ENCODE measurements at regions not wholly inside any gene's neighbourhood (a gene's known extent, or its start where the extent isn't known, plus 50 kb on each side); places are given as distances from the start of the nearest gene placed in this dataset.

GRCh38 chr12:126342866-126343265 is 1277.6 kb downstream of the AACS start:
- no peak for DNase-seq

GRCh38 chr12:126343321-126343720 is 1278.1 kb downstream of the AACS start:
- DNase-seq = no peak

DNA sequence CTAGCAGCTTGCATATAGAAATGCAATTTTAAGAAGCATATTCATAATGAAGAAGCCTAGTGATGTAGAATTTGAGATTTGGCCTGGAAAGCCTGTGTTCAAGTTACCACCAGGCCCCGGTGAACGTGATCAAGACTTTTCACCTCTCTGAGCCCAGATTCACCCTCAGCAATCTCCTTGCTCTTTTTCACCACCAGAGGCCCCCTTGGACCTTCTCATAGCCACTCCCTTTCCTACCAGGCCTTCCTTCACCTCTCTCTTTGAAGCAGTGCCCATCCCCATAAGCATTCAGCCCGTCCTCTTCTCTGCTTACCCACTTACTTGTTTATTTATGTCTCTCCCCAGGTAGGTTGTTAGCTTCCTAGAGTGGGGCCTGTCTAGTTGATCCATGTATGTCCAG is 1280.9 kb downstream of the AACS start:
- no peak for DNase-seq

GRCh38 chr12:126347421-126347820 is 1282.2 kb downstream of the AACS start:
- DNase-seq = no peak

GRCh38 chr12:126349383-126349782 is 1284.1 kb downstream of the AACS start:
- DNase-seq = no peak

DNA sequence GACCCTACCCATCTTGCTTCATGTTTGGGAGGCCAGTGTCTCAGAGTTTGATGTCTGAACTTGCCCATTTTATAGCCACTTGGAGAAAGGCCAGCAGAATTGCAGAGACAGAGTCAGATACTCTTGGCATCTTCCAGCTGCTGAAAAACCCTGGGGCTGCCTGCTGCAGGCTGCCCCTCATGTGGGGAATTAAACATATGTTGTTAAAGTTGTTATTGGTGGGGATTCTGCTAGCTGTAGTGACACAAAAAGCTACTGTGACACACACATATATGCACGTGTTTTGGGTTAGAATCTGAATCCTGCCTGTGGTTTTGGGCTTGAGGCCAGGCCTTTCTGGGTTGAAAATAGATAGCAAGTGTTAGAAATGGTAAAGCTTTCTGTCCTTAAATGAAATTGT is 1288.4 kb downstream of the AACS start:
- no peak for DNase-seq

- DNase-seq = no peak
Measured at GRCh38 chr12:126354633-126355032, 1289.4 kb downstream of the AACS start.

GRCh38 chr12:126355346-126355745 is 1290.1 kb downstream of the AACS start:
- DNase-seq = no peak

DNA sequence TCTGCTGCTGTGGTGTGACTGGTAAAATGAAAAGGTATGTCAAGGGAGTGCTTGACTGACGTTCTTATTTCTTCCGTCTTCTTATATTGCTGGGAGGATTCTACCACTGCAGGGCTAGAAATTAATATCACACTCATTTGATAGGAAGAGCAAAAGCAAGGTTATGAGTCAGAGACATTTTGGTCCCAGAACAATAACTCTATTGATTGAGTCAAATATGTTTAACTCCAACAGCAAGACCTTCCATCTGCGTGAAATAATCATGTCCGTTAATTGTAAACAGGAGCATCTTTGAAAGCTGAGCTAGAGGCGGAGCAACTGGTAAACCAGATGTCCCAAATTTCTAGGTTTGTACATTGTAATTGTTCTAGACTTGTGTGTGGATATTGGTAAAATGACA is 1293.6 kb downstream of the AACS start:
- no peak for DNase-seq

GRCh38 chr12:126359216-126359615 is 1294.0 kb downstream of the AACS start:
- DNase-seq = no peak

DNA sequence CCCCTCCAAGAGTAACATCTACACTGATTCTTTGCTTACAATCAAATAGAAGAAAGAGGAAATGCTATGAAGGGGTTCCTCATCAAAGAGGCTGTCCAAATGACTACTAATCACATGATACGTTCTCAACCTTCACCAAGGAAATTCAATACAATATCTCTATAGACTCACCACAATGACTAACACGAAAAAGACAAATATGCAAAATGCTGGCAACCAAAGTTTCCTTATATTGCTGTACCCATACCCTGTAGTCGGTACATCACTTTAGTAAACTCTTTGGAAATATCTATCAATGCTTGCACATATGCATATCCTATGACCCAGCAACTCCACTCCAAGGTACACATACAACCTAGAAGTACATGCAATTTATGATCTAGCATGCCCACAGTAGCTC is 1296.6 kb downstream of the AACS start:
- no peak for DNase-seq

DNA sequence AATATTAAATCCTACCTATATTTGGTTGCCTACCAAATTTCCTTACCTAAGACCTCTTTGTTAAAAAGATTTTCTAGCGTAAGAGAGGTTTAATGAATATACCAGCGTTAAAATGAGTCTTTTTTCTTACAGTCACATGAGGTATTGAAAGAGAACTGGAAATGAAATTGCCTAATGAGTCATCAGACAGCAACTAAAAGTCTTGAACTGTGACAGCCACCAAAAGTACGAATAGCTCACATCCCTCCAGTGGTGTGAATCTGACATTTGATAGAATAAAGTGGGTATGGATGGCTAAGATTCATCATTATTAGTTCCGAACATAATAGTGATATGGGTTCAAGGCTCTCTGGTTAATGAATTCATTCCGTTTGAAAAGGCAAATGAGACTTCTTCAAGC is 1297.3 kb downstream of the AACS start:
- no peak for DNase-seq

DNA sequence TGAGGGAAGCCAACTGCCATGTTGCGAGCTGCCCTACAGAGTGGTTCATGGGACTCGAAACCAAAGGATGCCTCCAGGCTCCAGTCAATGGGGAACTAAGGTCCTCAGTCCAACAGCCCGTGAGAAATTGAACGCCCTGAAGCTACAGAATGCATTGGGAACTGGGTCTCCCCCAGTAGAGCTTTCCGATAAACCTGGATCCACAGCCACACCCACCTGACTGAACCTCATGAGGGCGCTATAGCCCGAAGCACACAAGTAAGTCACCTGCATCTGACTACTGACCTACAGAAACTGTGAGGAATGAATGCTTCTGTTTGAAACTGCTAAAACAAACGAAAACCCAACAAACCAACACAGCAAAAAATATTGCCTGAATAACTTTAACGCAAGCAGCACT is 1297.7 kb downstream of the AACS start:
- no peak for DNase-seq

GRCh38 chr12:126369487-126370463 is 1304.5 kb downstream of the AACS start:
- no peak for DNase-seq

GRCh38 chr12:126383506-126383905 is 1318.3 kb downstream of the AACS start:
- no peak for DNase-seq

DNA sequence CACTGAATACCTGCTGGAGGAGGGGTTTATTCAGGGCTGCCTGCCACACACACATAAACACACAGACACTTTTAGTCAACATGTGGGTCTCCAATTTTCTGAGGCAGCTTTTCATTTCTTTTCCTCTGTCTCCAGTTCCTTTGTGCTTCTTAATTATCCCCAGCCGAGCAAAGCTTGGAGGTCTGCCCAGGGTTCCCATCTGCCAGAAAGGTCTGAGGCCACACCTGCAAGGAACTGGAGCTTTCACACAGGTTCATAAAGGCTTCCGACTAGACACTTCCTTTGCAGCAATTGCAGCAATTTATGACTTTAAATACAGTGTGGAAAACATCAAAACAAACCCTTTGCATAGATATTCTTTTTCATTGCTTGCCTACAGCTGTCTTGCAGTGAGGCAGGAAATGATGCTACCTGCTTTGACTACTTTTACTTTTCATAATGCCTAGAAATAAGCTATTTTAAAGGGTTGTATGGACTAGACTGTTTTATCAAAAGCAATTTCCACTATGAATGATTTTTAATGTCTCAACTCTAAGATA is 1318.9 kb downstream of the AACS start:
- no peak for DNase-seq

GRCh38 chr12:126385785-126386184 is 1320.5 kb downstream of the AACS start:
- DNase-seq = no peak

DNA sequence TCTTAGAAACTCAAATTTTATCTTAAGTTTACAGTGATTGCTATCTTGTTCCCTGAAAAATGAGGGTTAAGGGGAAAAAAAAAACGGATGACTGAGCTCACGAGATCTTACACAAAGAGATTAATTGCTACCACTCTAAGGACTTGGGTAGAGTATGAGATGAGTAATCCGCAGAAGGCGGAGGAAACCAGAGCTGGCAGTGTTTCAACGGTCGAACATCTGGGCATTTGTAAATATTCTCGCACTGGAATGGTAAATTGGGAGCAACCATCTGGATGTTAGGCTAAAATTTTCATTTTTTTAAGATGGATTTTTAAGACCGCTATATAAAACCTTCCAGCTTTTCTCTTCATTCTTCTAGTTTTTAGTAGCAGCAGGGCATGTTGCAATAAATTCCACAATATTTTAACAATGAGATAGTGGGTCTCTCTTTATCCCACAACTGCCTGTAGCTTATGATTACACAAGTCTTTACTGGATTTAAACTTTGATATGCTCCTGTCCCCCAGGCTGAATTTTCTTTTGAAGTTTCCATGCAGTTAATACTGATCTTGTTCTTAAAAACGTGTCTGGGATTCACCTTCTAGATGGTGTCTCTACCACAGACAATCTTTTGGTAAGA is 1324.1 kb downstream of the AACS start:
- no peak for DNase-seq

DNA sequence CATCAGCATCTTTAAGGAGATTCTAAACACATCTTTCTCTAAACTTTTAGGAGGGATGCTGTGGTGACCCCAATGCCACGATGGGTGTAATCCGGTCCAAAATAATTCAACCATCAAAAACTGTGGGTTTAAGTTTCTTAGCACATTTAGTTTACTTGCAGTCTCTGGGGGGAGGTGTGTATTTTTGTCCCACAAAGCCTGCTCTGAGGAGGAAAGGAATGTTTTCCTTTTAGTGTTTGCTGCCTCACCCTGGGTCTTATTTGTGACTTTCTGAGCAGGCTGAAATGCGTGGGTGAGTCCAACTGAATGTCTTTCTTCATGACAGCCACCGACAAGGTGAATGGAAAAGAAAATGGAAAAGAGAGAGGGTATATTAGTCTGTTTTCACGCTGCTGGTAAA is 1324.7 kb downstream of the AACS start:
- DNase-seq = no peak

DNA sequence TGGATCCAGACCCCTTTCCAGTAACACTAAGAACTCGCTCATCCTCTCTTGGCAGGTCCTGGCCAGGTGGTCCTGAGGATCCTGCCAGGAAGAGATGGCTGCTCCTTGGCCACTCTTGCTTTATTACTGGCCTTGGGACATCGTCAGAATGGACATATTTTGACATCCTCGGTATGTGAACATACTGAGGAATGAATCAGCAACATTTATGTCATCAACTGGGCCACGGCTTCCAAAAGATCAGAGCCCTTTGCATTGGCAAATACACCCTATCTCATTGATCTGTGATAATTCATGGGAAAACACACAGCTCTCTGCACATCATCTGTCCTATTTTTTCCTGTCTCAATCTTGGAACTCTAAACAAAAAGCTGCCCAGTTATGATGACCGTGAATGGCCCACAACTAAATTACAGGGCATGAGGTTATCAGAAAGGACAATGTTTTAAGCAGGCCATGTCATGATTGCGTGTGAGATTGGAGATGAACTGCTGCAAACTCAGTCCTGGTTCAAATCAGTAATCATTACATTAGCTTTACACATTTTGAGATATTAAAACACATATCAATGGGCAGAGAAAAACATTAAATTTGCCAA is 1325.8 kb downstream of the AACS start:
- DNase-seq = no peak

- no peak for DNase-seq
Measured at GRCh38 chr12:126396536-126396935, 1331.3 kb downstream of the AACS start.

- DNase-seq = no peak
Measured at GRCh38 chr12:126397071-126397581, 1331.9 kb downstream of the AACS start.

- no peak for DNase-seq
Measured at GRCh38 chr12:126397660-126398059, 1332.4 kb downstream of the AACS start.
